ENCODE measurements at regions not wholly inside any gene's neighbourhood (a gene's known extent, or its start where the extent isn't known, plus 50 kb on each side); places are given as distances from the start of the nearest gene placed in this dataset.
"Not testable (repeated sequence)": the region's sequence is repeated elsewhere in the genome, so short reads cannot be mapped to it uniquely, and the experiment has no call there.

DNA sequence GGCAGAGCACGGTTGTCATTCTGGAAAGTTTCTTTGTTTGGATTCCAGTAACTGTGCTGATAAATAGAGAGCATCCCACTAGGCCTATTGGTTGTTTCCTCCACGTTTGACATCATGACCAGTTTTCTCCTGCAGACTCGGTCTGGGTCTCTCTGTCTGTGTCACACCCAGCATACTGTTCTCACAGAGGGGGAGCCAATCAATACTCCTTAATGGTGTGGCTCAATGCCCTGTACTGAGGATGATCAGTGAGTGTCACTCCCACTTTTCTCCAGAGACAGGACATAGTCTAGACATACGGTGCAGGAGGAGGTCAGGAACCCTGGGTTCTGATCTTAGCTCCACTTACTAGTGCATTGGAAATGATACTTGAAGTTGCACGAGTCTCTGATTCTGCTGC lies 88.2 kb upstream of the BLID start:
- no peak for DNase-seq (ENCODE audit: low read depth in 2 of 2)

GRCh38 chr11:122202951-122203456 lies 87.0 kb upstream of the BLID start:
- peak; percentile 76 for DNase-seq (ENCODE audit: low read depth in 2 of 2)

GRCh38 chr11:122202161-122202950 lies 86.3 kb upstream of the BLID start:
- DNase-seq (ENCODE audit: low read depth in 2 of 2), result peak in 1 of 2 donors; percentile 62

DNA sequence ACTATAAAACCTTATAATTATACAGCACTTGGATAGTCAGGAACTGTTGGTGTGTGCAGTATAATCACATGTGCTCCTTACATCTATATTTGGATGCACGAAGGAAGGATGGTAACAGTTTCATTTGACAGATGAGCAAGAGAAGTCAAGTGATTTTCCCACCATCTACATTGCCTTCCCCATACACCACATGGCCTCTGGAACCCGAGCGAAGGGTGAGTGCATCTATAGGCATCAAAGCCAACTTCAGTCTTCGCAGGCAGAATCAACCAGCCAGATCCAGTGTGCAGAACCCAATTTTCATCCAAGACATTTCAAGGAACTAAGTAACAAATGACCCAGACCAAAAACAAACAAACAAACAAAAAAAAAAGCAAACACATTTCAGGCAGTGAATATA lies 85.1 kb upstream of the BLID start:
- no peak for DNase-seq (ENCODE audit: low read depth in 2 of 2)

- DNase-seq (ENCODE audit: low read depth in 2 of 2), result peak; percentile 65 to 93
These were observed 83.6 kb upstream of the BLID start for GRCh38 chr11:122199661-122200060.

DNA sequence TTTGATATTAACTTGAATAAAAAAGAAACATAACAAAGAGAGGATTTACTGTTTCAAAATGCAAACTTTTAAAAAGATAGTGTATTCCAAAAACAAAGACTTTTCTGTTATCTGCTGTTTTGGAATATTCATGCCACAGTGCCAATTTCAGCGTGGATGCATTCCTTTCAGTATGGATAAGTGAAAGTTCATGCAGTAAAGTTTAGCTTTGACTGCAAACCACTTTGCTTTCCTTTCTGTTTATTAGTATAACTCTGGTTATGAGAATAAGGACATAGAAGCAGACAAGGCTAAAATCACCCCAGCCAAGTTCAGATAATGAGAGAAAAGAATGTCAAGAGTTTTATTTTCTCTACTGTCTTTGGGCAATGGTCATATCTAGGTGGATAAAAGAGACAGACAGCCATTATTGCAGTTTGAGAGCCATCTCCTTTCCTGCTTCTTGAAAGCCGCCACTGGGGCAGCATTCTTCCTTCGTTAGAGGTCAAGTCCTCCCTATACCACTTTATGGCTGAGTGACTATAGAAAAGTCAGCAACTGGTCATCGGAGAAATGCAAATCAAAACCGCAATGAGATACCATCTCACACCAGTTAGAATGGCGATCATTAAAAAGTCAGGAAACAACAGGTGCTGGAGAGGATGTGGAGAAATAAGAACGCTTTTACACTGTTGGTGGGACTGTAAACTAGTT lies 82.4 kb upstream of the BLID start:
- DNase-seq (ENCODE audit: low read depth in 2 of 2), result peak in 1 of 2 donors; percentile 62

DNA sequence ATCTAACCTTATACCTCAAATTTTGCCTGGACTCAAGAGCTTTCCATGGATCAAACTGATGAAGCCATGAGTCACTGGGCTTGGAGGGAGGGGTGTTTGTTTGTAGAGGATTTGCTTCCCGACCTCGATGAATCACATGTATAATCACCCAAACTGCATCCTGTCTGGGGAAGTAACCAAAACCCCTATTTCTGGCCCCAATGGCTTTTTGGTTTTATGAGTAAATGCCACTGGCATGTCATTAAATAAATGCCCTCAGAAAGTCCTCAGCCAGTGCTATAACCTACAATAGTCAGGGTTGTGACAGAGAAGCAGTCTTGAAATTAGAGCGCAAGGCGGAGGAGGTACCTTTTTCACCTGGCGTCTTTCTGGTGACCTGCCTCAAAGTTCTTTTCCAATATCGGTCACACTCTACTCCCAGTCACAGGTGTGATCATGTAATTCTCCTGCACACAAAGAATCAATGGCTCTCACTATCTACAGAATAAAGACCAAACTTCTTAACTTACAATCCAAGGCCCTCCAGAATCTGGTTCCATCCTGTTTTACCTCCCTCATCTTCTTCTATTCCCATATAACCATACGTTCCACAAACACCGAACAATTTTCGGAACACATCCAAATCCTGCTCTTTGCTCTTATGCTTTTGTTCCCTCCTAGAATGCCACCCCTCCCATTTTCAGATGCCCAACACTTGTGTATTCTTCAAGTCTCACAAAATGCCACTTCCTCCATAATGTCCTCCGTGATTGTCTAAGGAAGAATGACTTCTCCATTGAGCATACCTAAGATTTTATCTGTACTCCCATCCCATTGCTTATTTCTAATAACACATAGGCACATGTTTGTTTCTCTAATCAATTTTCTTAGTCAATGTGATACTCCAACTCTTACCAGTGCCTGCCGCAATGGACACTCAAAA lies 81.3 kb upstream of the BLID start:
- peak; percentile 92 to 98 for DNase-seq (ENCODE audit: low read depth in 2 of 2)

DNA sequence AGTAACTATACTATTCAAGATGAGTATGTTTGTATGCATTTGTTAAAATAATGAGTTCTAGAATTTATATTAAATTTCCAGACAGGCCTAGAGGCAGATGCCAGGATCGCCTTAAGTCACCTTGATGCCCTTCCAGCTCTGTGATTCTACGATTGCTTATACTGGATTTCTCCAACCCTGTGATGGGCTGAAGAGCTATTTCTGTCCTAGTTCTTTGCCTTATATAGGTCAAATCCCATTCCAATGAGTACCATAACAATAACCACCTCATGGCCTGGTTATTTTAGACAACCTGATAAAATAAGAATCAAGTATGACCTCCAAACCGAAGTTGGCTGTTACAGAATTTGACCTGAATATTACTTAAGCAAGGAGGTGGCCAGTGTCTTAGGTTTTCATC lies 79.8 kb upstream of the BLID start:
- DNase-seq (ENCODE audit: low read depth in 2 of 2), result no peak

DNA sequence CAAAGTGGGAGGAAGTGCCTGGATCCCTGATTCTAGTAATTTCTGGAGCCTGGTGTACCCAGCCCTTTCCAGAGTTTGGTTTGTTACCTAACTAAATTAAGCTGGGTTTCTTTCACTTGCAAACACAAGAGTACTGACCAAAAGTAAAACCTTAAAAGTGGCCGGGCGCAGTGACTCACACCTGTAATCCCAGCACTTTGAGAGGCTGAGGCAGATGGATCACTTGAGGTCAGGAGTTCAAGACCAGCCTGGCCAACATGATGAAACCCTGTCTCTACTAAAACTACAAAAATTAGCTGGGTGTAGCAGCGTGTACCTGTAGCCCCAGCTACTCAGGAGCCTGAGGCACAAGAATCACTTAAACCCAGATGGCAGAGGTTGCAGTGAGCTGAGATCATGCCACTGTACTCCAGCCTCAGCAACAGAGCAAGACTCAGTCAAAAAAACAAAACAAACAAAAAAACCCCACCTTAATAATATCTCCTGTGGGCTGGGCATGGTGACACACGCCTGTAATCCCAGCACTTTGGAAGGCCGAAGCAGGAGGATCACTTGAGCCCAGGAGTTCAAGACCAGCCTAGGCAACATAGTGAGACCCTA lies 78.0 kb upstream of the BLID start:
- DNase-seq (ENCODE audit: low read depth in 2 of 2), result not testable (repeated sequence)

DNA sequence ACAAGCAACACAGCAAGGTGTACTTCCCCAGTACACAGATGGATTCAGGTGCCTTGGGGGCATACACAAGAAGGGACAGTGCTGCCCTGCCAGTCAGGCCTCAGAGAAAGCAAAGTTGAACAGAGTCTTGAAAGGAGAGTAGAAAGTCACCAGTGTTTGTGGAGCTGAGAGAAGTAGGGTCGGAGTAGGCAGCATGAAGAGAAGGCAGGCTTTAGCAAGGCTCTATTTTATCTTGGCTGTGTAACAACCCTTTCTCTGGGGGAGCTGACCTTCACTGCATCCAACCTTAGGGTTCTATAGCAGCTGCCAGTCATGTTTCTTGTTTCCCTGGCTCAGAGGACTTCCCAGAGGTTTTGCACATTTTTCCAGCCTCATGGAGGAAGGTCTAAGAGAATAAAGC lies 77.4 kb upstream of the BLID start:
- no peak for DNase-seq (ENCODE audit: low read depth in 2 of 2)

DNA sequence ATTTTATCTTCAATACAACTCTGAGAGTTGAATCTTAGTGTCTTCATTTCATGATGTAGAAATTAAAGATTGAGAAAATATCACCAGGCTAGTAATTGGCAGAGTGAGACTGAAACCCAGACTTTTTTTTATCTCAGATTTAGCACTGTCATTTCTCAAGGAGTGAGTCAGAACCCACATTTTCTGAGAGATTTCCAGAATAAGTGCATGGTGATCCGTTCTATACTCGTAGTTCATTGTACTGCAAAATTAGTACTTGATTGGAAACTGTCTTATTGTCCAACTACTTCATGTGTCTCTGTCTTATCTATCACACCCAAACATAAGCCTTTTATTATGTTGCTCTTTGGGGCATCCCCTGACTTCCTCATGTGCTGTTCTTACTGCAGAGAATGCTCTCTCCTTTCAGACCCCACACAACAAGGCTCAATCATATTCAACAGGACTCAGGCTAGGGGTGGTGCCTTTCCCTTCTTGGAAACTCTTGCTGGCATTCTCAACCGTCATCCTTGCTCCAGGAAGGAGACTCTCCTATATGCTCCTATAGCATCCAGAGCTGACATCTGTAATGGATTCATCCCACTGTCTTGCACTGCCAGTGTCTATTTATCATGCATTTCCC lies 76.7 kb upstream of the BLID start:
- DNase-seq (ENCODE audit: low read depth in 2 of 2), result peak in 1 of 2 donors; percentile 54

DNA sequence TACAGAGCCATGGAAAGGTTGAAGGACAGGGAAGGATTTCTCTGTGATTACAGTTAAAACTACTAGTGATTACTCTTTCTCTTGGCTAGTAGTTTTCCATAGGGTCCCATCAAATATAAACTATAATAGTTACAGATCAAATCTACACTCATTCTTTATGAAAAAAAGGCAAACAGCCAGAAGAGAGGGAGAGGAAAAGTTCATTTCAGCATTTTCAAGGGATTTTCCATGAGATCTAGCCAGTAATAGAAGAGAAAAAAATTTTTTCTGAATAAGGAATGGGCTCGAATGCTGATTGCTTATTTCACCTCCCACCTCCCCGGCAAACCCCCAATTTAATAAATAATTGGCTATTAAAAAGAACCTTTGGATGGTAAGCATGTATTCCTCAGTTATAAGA lies 74.8 kb upstream of the BLID start:
- DNase-seq (ENCODE audit: low read depth in 2 of 2), result no peak

DNA sequence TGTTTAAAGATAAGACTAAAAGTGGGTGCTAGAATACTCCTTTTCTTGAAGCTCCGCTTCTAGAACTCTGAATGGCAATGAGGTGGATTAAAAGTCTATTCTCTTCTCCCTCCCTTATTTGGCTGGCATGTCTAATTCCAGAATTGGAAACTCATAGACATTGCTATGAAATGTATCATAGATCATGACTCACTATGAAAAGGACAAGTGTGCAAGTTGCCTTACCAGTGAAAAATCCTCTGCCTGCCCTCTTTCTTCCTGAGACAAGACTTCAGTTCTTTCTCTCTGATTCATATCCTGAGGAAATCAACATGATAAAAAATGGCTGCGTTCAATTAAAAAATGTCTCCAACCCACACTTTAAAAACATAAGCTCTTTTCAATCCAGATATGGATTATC lies 73.2 kb upstream of the BLID start:
- DNase-seq (ENCODE audit: low read depth in 2 of 2), result peak; percentile 50 to 95

GRCh38 chr11:122187373-122188165 lies 71.6 kb upstream of the BLID start:
- DNase-seq (ENCODE audit: low read depth in 2 of 2), result no peak

GRCh38 chr11:122186439-122187080 lies 70.5 kb upstream of the BLID start:
- peak in 1 of 2 donors; percentile 76 for DNase-seq (ENCODE audit: low read depth in 2 of 2)

- DNase-seq (ENCODE audit: low read depth in 2 of 2), result no peak
These were observed 67.9 kb upstream of the BLID start for GRCh38 chr11:122183933-122184332.

DNA sequence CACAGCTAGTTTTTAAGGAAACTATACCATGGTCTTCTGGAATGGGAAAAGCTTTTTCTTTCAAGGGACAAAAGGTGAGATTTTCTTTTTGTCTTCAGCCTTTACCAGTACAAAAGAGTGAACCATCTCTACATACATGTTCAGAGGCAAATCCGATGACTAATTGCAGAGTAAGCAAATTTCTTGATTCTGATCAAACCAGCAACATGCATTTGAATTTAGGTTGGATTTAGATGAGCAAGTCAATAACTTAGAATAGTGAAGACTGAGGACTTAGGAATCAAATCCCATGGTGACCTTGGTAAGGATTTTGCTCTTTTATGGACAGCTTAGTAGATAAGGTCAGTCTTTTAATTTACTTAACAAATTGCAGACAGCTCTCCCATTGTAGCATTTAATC lies 65.9 kb upstream of the BLID start:
- peak in 1 of 2 donors; percentile 39 for DNase-seq (ENCODE audit: low read depth in 2 of 2)

DNA sequence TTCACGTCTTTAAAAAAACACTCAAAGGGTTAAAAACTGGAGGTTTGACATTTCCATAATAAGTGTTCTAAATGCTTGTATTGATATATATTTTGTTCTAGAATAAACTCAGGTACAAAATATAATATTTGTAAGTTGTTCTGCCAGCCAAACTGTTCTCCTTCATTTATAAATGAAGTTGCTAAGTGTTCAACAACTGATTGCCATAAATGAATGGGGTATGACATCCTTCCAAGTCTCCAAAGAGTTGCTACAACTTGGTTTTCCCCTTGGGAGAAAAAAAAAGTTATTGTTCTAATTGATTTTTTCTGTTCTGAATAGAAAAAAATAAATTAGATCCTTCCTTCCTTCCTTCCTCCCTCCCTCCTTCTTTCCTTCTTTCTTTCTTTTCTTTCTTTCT lies 65.4 kb upstream of the BLID start:
- DNase-seq (ENCODE audit: low read depth in 2 of 2), result no peak
